ENCODE measurements at regions not wholly inside any gene's neighbourhood (a gene's known extent, or its start where the extent isn't known, plus 50 kb on each side); places are given as distances from the start of the nearest gene placed in this dataset.
"Not testable (repeated sequence)": the region's sequence is repeated elsewhere in the genome, so short reads cannot be mapped to it uniquely, and the experiment has no call there.

- Mint-ChIP-seq H3K4me1 (no peaks in the 10 kb centered on the region), H3K9me3 (no peaks in the 10 kb centered on the region), H3K36me3 (ENCODE audit: insufficient read depth) (no peaks in the 10 kb centered on the region), H3K4me3 (no peak overlapping the region), H3K27me3 (no peaks in the 10 kb centered on the region), H3K27ac (ENCODE audit: low read depth) (no peak overlapping the region)
- ATAC-seq (replicated peaks; ENCODE audit: extremely low read depth, poor library complexity, severe bottlenecking) (no peak), DNase-seq (ENCODE audit: low spot score in 2 of 2) (no peak)
Observed at GRCh38 chr6:112434896-112435435, 87.8 kb downstream of the RFPL4B start.

- Mint-ChIP-seq H3K9me3 (no peaks in the 10 kb centered on the region), H3K27me3 (no peaks in the 10 kb centered on the region), H3K4me3 (no peak overlapping the region), H3K36me3 (ENCODE audit: insufficient read depth) (no peaks in the 10 kb centered on the region), H3K27ac (ENCODE audit: low read depth) (no peak overlapping the region), H3K4me1 (no peaks in the 10 kb centered on the region)
- no peak for ATAC-seq (replicated peaks; ENCODE audit: extremely low read depth, poor library complexity, severe bottlenecking)
- DNase-seq (ENCODE audit: low spot score in 2 of 2), result no peak
Observed at GRCh38 chr6:112437058-112437457, 89.9 kb downstream of the RFPL4B start.

GRCh38 chr6:112439010-112439409 lies 91.9 kb downstream of the RFPL4B start:
- DNase-seq (ENCODE audit: low spot score in 2 of 2) (no peak), ATAC-seq (replicated peaks; ENCODE audit: extremely low read depth, poor library complexity, severe bottlenecking) (no peak)
- no peaks in the 10 kb centered on the region for H3K9me3 Mint-ChIP-seq
- H3K4me1 Mint-ChIP-seq, result no peaks in the 10 kb centered on the region
- H3K27me3 Mint-ChIP-seq, result no peaks in the 10 kb centered on the region
- no peak overlapping the region for H3K27ac Mint-ChIP-seq (ENCODE audit: low read depth)
- H3K4me3 Mint-ChIP-seq, result no peak overlapping the region
- H3K36me3 Mint-ChIP-seq (ENCODE audit: insufficient read depth), result no peaks in the 10 kb centered on the region

GRCh38 chr6:112439432-112439831 lies 92.3 kb downstream of the RFPL4B start:
- no peaks in the 10 kb centered on the region for H3K27me3 Mint-ChIP-seq
- no peaks in the 10 kb centered on the region for H3K4me1 Mint-ChIP-seq
- H3K4me3 Mint-ChIP-seq, result no peak overlapping the region
- H3K9me3 Mint-ChIP-seq, result no peaks in the 10 kb centered on the region
- no peaks in the 10 kb centered on the region for H3K36me3 Mint-ChIP-seq (ENCODE audit: insufficient read depth)
- no peak for DNase-seq (ENCODE audit: low spot score in 2 of 2)
- no peak for ATAC-seq (replicated peaks; ENCODE audit: extremely low read depth, poor library complexity, severe bottlenecking)
- H3K27ac Mint-ChIP-seq (ENCODE audit: low read depth), result no peak overlapping the region

GRCh38 chr6:112441607-112442006 lies 94.5 kb downstream of the RFPL4B start:
- DNase-seq (ENCODE audit: low spot score in 2 of 2) (no peak), ATAC-seq (replicated peaks; ENCODE audit: extremely low read depth, poor library complexity, severe bottlenecking) (no peak)
- Mint-ChIP-seq H3K36me3 (ENCODE audit: insufficient read depth) (no peaks in the 10 kb centered on the region), H3K27ac (ENCODE audit: low read depth) (no peak overlapping the region), H3K27me3 (no peaks in the 10 kb centered on the region), H3K9me3 (no peaks in the 10 kb centered on the region), H3K4me3 (no peak overlapping the region), H3K4me1 (no peaks in the 10 kb centered on the region)

GRCh38 chr6:112443179-112444065 lies 96.3 kb downstream of the RFPL4B start:
- H3K36me3 Mint-ChIP-seq (ENCODE audit: insufficient read depth), result no peaks in the 10 kb centered on the region
- ATAC-seq (replicated peaks; ENCODE audit: extremely low read depth, poor library complexity, severe bottlenecking) (no peak), DNase-seq (ENCODE audit: low spot score in 2 of 2) (no peak)
- no peaks in the 10 kb centered on the region for H3K9me3 Mint-ChIP-seq
- H3K4me3 Mint-ChIP-seq, result no peak overlapping the region
- no peaks in the 10 kb centered on the region for H3K4me1 Mint-ChIP-seq
- no peaks in the 10 kb centered on the region for H3K27me3 Mint-ChIP-seq
- no peak overlapping the region for H3K27ac Mint-ChIP-seq (ENCODE audit: low read depth)

GRCh38 chr6:112448786-112449185 lies 101.7 kb downstream of the RFPL4B start:
- ATAC-seq (replicated peaks; ENCODE audit: extremely low read depth, poor library complexity, severe bottlenecking); DNase-seq (ENCODE audit: low spot score in 2 of 2); H3K4me3 Mint-ChIP-seq; H3K27ac Mint-ChIP-seq (ENCODE audit: low read depth); H3K9me3 Mint-ChIP-seq; H3K36me3 Mint-ChIP-seq (ENCODE audit: insufficient read depth); H3K4me1 Mint-ChIP-seq; H3K27me3 Mint-ChIP-seq: not testable (repeated sequence)

GRCh38 chr6:112450663-112451062 lies 103.5 kb downstream of the RFPL4B start:
- no peaks in the 10 kb centered on the region for H3K9me3 Mint-ChIP-seq
- H3K27me3 Mint-ChIP-seq, result no peaks in the 10 kb centered on the region
- H3K4me1 Mint-ChIP-seq, result no peaks in the 10 kb centered on the region
- no peak overlapping the region for H3K27ac Mint-ChIP-seq (ENCODE audit: low read depth)
- no peak for ATAC-seq (replicated peaks; ENCODE audit: extremely low read depth, poor library complexity, severe bottlenecking)
- DNase-seq (ENCODE audit: low spot score in 2 of 2), result no peak
- H3K36me3 Mint-ChIP-seq (ENCODE audit: insufficient read depth), result no peaks in the 10 kb centered on the region
- H3K4me3 Mint-ChIP-seq, result no peak overlapping the region

GRCh38 chr6:112457886-112458285 lies 110.8 kb downstream of the RFPL4B start:
- H3K27me3 Mint-ChIP-seq, result no peaks in the 10 kb centered on the region
- no peaks in the 10 kb centered on the region for H3K4me1 Mint-ChIP-seq
- H3K27ac Mint-ChIP-seq (ENCODE audit: low read depth), result no peak overlapping the region
- no peaks in the 10 kb centered on the region for H3K9me3 Mint-ChIP-seq
- no peak overlapping the region for H3K4me3 Mint-ChIP-seq
- ATAC-seq (replicated peaks; ENCODE audit: extremely low read depth, poor library complexity, severe bottlenecking), result no peak
- DNase-seq (ENCODE audit: low spot score in 2 of 2), result no peak
- no peaks in the 10 kb centered on the region for H3K36me3 Mint-ChIP-seq (ENCODE audit: insufficient read depth)

- H3K27me3 Mint-ChIP-seq, result no peaks in the 10 kb centered on the region
- DNase-seq (ENCODE audit: low spot score in 2 of 2) (no peak), ATAC-seq (replicated peaks; ENCODE audit: extremely low read depth, poor library complexity, severe bottlenecking) (no peak)
- no peaks in the 10 kb centered on the region for H3K9me3 Mint-ChIP-seq
- no peak overlapping the region for H3K27ac Mint-ChIP-seq (ENCODE audit: low read depth)
- no peak overlapping the region for H3K4me3 Mint-ChIP-seq
- no peaks in the 10 kb centered on the region for H3K36me3 Mint-ChIP-seq (ENCODE audit: insufficient read depth)
- H3K4me1 Mint-ChIP-seq, result no peaks in the 10 kb centered on the region
Observed at GRCh38 chr6:112459758-112460304, 112.7 kb downstream of the RFPL4B start.

GRCh38 chr6:112464901-112465665 lies 118.0 kb downstream of the RFPL4B start:
- no peak for ATAC-seq (replicated peaks; ENCODE audit: extremely low read depth, poor library complexity, severe bottlenecking)
- H3K4me1 Mint-ChIP-seq, result no peaks in the 10 kb centered on the region

GRCh38 chr6:112466373-112467151 lies 119.4 kb downstream of the RFPL4B start:
- Mint-ChIP-seq H3K4me3 (no peak overlapping the region), H3K9me3 (no peaks in the 10 kb centered on the region), H3K4me1 (no peaks in the 10 kb centered on the region), H3K27ac (ENCODE audit: low read depth) (no peak overlapping the region), H3K27me3 (no peaks in the 10 kb centered on the region), H3K36me3 (ENCODE audit: insufficient read depth) (no peaks in the 10 kb centered on the region)
- DNase-seq (ENCODE audit: low spot score in 2 of 2) (no peak), ATAC-seq (replicated peaks; ENCODE audit: extremely low read depth, poor library complexity, severe bottlenecking) (no peak)

More at GRCh38 chr6:112464901-112465665, 118.0 kb downstream of the RFPL4B start:
- no peak for DNase-seq (ENCODE audit: low spot score in 2 of 2)
- no peak overlapping the region for H3K27ac Mint-ChIP-seq (ENCODE audit: low read depth)
- H3K4me3 Mint-ChIP-seq, result no peak overlapping the region
- no peaks in the 10 kb centered on the region for H3K27me3 Mint-ChIP-seq
- H3K36me3 Mint-ChIP-seq (ENCODE audit: insufficient read depth), result no peaks in the 10 kb centered on the region
- no peaks in the 10 kb centered on the region for H3K9me3 Mint-ChIP-seq

Data from central memory CD8-positive, alpha-beta T cell (primary cell).